Esophagus squamous epithelium (tissue), 4 donors: ENCODE measurements at regions not wholly inside any gene's neighbourhood (a gene's known extent, or its start where the extent isn't known, plus 50 kb on each side); places are given as distances from the start of the nearest gene placed in this dataset.

ENCODE experiments used
- CTCF ChIP-seq, 6 experiments: fragments of 450-650 bp in 4 of 6; fragments of 200-600 bp in 2 of 6; sonication (generic) in 2 of 6; IDR thresholded peaks; one replicate each; pipeline ENCODE4 v1.5.1; 2016 to 2019; ENCODE audit warnings: antibody characterized with exemption in 6 of 6, mild to moderate bottlenecking in 4 of 6, moderate library complexity in 4 of 6
- POLR2A ChIP-seq, 4 donors: fragments of 450-650 bp; IDR thresholded peaks; one replicate each; pipeline ENCODE4 v1.6.1; 2017; ENCODE audit warnings: antibody characterized with exemption in 4 of 4, mild to moderate bottlenecking in 4 of 4, moderate library complexity in 3 of 4

- TF ChIP-seq CTCF (IDR thresholded peaks at IDR 0.05), result no peak
- no peak for TF ChIP-seq POLR2A (IDR thresholded peaks at IDR 0.05)
These were observed 2137.1 kb downstream of the TP53TG3F start for GRCh38 chr16:35596467-35596866.
